HG03196 (cell line): ENCODE measurements at regions not wholly inside any gene's neighbourhood (a gene's known extent, or its start where the extent isn't known, plus 50 kb on each side); places are given as distances from the start of the nearest gene placed in this dataset.
"Not testable (repeated sequence)": the region's sequence is repeated elsewhere in the genome, so short reads cannot be mapped to it uniquely, and the experiment has no call there.

Experiments
- ATAC-seq: cut with Tn5 transposase; IDR thresholded peaks from one replicate; pipeline ENCODE4 v1.9.1; 2021; ENCODE audit not compliant: unreplicated experiment

- ATAC-seq: no peak
These were observed 49.9 kb upstream of the GAS1 start for GRCh38 chr9:86997156-86997555.

GRCh38 chr9:86997951-86998350 is 50.6 kb upstream of the GAS1 start:
- no peak for ATAC-seq

- no peak for ATAC-seq
These were observed 55.2 kb upstream of the GAS1 start for GRCh38 chr9:87002517-87002916.

- ATAC-seq: no peak
These were observed 56.7 kb upstream of the GAS1 start for GRCh38 chr9:87004016-87004415.

- no peak for ATAC-seq
These were observed 59.6 kb upstream of the GAS1 start for GRCh38 chr9:87006956-87007355.

GRCh38 chr9:87007711-87008366 is 60.5 kb upstream of the GAS1 start:
- ATAC-seq: no peak

GRCh38 chr9:87008667-87009066 is 61.4 kb upstream of the GAS1 start:
- no peak for ATAC-seq

- no peak for ATAC-seq
These were observed 63.3 kb upstream of the GAS1 start for GRCh38 chr9:87010626-87011025.

- no peak for ATAC-seq
These were observed 64.2 kb upstream of the GAS1 start for GRCh38 chr9:87011551-87011950.

GRCh38 chr9:87013490-87013889 is 66.2 kb upstream of the GAS1 start:
- no peak for ATAC-seq

- no peak for ATAC-seq
These were observed 67.1 kb upstream of the GAS1 start for GRCh38 chr9:87014436-87014835.

DNA sequence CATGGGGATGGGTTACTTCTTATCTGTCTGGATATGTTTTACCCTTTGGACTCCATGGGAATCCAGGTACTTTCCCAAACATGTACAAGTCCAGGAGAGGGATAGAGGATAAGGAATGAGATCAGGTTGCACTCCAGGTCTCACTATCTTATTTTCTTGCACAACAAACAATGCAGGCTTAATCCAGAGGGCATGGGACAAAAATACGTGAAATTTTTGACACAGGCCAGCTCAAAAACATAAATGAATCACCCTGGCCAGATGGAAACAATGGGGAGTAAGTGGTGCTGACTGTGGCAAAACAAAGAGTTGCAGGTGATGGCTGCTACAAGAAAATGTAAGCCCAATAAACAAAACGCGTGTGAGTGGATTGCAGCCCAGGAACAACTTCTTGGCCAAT is 69.4 kb upstream of the GAS1 start:
- ATAC-seq: no peak

GRCh38 chr9:87020169-87020950 is 73.1 kb upstream of the GAS1 start:
- no peak for ATAC-seq

- ATAC-seq: no peak
These were observed 74.9 kb upstream of the GAS1 start for GRCh38 chr9:87022178-87022577.

GRCh38 chr9:87026204-87026603 is 78.9 kb upstream of the GAS1 start:
- no peak for ATAC-seq

DNA sequence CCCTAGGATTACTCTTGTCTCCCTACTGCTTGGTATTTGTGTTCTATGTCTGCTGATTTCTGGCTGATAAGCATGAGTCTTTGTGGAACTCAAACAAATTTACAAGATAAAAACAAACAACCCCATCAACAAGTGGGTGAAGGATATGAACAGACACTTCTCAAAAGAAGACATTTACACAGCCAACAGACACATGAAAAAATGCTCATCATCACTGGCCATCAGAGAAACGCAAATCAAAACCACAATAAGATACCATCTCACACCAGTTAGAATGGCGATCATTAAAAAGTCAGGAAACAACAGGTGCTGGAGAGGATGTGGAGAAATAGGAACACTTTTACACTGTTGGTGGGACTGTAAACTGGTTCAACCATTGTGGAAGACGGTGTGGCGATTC is 81.5 kb upstream of the GAS1 start:
- not testable (repeated sequence) for ATAC-seq

- no peak for ATAC-seq
These were observed 82.6 kb upstream of the GAS1 start for GRCh38 chr9:87029905-87030304.

DNA sequence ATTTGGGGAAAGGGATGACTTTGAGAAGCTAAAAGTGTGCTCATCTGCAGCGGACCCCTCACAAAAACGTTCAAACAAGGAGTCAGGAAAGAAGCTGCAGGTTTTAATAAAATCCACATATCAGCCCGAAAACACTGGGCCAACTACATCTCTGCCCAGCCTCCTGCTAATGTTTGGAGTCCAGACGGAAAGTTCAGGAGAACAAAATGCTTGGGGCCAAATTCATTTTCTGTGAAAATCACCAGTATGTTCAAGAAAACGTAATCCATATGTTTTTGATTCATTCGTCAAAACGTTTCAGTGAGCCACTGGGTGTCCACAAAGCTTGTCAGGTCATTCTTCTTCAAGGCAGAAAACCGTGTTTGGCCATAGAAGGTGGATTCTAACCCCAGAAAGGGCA is 87.5 kb upstream of the GAS1 start:
- no peak for ATAC-seq

DNA sequence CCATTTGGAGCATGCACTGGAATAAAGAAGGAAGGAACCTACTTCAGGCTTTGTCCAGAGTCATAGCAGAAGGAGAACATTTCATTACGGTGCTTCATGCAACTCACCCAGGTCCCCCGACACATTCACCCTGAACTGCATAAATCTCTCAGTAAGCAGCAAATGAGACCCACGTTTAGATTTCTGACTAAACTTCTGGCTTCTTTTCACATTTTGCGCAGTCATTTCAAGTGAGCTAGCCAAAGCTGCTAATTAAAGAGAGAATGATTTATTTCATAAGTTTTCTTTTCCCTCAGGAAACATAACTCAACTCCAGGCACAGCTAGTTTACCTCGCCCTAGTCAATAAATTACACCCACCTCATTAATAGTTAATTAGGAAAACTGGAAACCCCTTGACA is 88.6 kb upstream of the GAS1 start:
- ATAC-seq: no peak

DNA sequence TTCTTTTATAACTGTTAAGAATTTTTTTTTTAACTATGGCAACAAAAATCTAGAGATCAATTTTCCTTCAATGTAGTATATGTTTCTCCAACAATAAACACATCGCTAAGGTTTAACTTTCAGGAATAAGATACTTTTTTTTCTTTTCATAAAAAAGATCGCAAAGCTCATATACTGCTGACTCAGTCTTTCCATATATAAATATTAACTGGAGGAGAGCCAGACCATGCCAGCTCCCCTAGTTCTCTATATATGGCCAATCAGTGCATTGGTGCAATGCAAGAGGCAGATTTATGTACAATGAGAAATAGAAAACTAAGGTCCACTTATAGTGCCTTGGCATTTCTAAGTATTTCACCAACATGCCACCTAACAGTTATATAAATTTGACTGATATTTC is 89.2 kb upstream of the GAS1 start:
- ATAC-seq: no peak

- ATAC-seq: no peak
These were observed 92.6 kb upstream of the GAS1 start for GRCh38 chr9:87039809-87040392.

- ATAC-seq: no peak
These were observed 93.2 kb upstream of the GAS1 start for GRCh38 chr9:87040410-87041009.
